NT2/D1 (cell line): ENCODE measurements at regions not wholly inside any gene's neighbourhood (a gene's known extent, or its start where the extent isn't known, plus 50 kb on each side); places are given as distances from the start of the nearest gene placed in this dataset.

ENCODE experiments used
- SUZ12 ChIP-seq: IDR thresholded peaks from 2 replicates; pipeline ENCODE4 v1.6.1; 2011; ENCODE audit not compliant: insufficient read length, insufficient read depth; ENCODE audit errors: extremely low read depth
- YY1 ChIP-seq: IDR thresholded peaks from 2 replicates; pipeline ENCODE4 v1.6.1; 2011; ENCODE audit not compliant: insufficient read length, insufficient read depth
- ZNF274 ChIP-seq: IDR thresholded peaks from 2 replicates; pipeline ENCODE4 v1.6.1; 2011; ENCODE audit warnings: mild to moderate bottlenecking, low read depth, low read length

GRCh38 chr5:147113967-147114366 is 120.9 kb upstream of the STK32A start:
- TF ChIP-seq SUZ12 (no peak), YY1 (no peak), ZNF274 (no peak)
